ENCODE measurements at regions not wholly inside any gene's neighbourhood (a gene's known extent, or its start where the extent isn't known, plus 50 kb on each side); places are given as distances from the start of the nearest gene placed in this dataset.

GRCh38 chr12:124476011-124476400, 91.4 kb downstream of the NCOR2 start:
- peaks cover 21% of the 10 kb centered on the region for H3K4me1 ChIP-seq
- no peak for TF ChIP-seq POLR2AphosphoS5 (IDR thresholded peaks at IDR 0.05)
- TF ChIP-seq CTCF (IDR thresholded peaks at IDR 0.05): no peak
- no peak for TF ChIP-seq EP300 (IDR thresholded peaks at IDR 0.05)
- no peak for TF ChIP-seq POLR2A (IDR thresholded peaks at IDR 0.05)
- no peak overlapping the region for H3K4me3 ChIP-seq
- H3K27ac ChIP-seq: no peak overlapping the region
- WGBS: 97% methylated on average over 10 of the region's 10 CpGs
- H3K9me3 ChIP-seq: peaks cover 5% of the 10 kb centered on the region
- DNase-seq (ENCODE audit: low spot score in 2 of 2): no peak
- H3K27me3 ChIP-seq: no peaks in the 10 kb centered on the region
- peaks cover 75% of the 10 kb centered on the region for H3K36me3 ChIP-seq

- TF ChIP-seq POLR2AphosphoS5 (IDR thresholded peaks at IDR 0.05) (no peak), CTCF (IDR thresholded peaks at IDR 0.05) (no peak), POLR2A (IDR thresholded peaks at IDR 0.05) (no peak), EP300 (IDR thresholded peaks at IDR 0.05) (no peak)
- WGBS: 79% methylated on average over 11 of the region's 14 CpGs
- Histone ChIP-seq H3K4me1 (peaks cover 16% of the 10 kb centered on the region), H3K27ac (no peak overlapping the region), H3K4me3 (no peak overlapping the region), H3K36me3 (peaks cover 80% of the 10 kb centered on the region), H3K27me3 (no peaks in the 10 kb centered on the region), H3K9me3 (peaks cover 5% of the 10 kb centered on the region)
- no peak for DNase-seq (ENCODE audit: low spot score in 2 of 2)
Measured at GRCh38 chr12:124475295-124476010, 92.0 kb downstream of the NCOR2 start.

GRCh38 chr12:124474709-124475108, 92.7 kb downstream of the NCOR2 start:
- Histone ChIP-seq H3K4me1 (peaks cover 8% of the 10 kb centered on the region), H3K9me3 (peaks cover 5% of the 10 kb centered on the region), H3K27me3 (no peaks in the 10 kb centered on the region), H3K36me3 (peaks cover 86% of the 10 kb centered on the region), H3K27ac (no peak overlapping the region), H3K4me3 (no peak overlapping the region)
- 53% methylated on average over 4 of the region's 9 CpGs for WGBS
- TF ChIP-seq POLR2A (IDR thresholded peaks at IDR 0.05) (no peak), POLR2AphosphoS5 (IDR thresholded peaks at IDR 0.05) (no peak), EP300 (IDR thresholded peaks at IDR 0.05) (no peak), CTCF (IDR thresholded peaks at IDR 0.05) (no peak)
- no peak for DNase-seq (ENCODE audit: low spot score in 2 of 2)

- Histone ChIP-seq H3K27me3 (no peaks in the 10 kb centered on the region), H3K27ac (no peak overlapping the region), H3K4me3 (no peak overlapping the region), H3K9me3 (peaks cover 5% of the 10 kb centered on the region), H3K4me1 (peaks cover 6% of the 10 kb centered on the region), H3K36me3 (peaks cover 81% of the 10 kb centered on the region)
- WGBS: 95% methylated on average over 5 of the region's 14 CpGs
- no peak for DNase-seq (ENCODE audit: low spot score in 2 of 2)
- no peak for TF ChIP-seq POLR2A (IDR thresholded peaks at IDR 0.05)
- no peak for TF ChIP-seq CTCF (IDR thresholded peaks at IDR 0.05)
- no peak for TF ChIP-seq POLR2AphosphoS5 (IDR thresholded peaks at IDR 0.05)
- no peak for TF ChIP-seq EP300 (IDR thresholded peaks at IDR 0.05)
Measured at GRCh38 chr12:124472690-124473279, 94.6 kb downstream of the NCOR2 start.

- Histone ChIP-seq H3K9me3 (peaks cover 5% of the 10 kb centered on the region), H3K27ac (no peak overlapping the region), H3K27me3 (no peaks in the 10 kb centered on the region), H3K4me3 (no peak overlapping the region), H3K36me3 (peaks cover 72% of the 10 kb centered on the region), H3K4me1 (peaks cover 6% of the 10 kb centered on the region)
- 87% methylated on average over 2 of the region's 2 CpGs for WGBS
- no peak for DNase-seq (ENCODE audit: low spot score in 2 of 2)
- TF ChIP-seq EP300 (IDR thresholded peaks at IDR 0.05) (no peak), CTCF (IDR thresholded peaks at IDR 0.05) (no peak), POLR2AphosphoS5 (IDR thresholded peaks at IDR 0.05) (no peak), POLR2A (IDR thresholded peaks at IDR 0.05) (no peak)
Measured at GRCh38 chr12:124471828-124472227, 95.6 kb downstream of the NCOR2 start.
